ENCODE measurements at regions not wholly inside any gene's neighbourhood (a gene's known extent, or its start where the extent isn't known, plus 50 kb on each side); places are given as distances from the start of the nearest gene placed in this dataset.

GRCh38 chr11:97865424-97866012, 1155.2 kb upstream of the CNTN5 start:
- ATAC-seq: no peak

GRCh38 chr11:97871816-97872215, 1148.9 kb upstream of the CNTN5 start:
- Mint-ChIP-seq H3K4me3 (no peak overlapping the region), H3K36me3 (peaks cover 12% of the 10 kb centered on the region), H3K27ac (no peak overlapping the region), H3K27me3 (no peaks in the 10 kb centered on the region), H3K4me1 (ENCODE audit: low read depth in 2 of 2) (no peaks in the 10 kb centered on the region), H3K9me3 (peaks cover 15% of the 10 kb centered on the region)
- ATAC-seq (no peak), DNase-seq (ENCODE audit: low spot score) (no peak)

More at GRCh38 chr11:97865424-97866012, 1155.2 kb upstream of the CNTN5 start:
- Mint-ChIP-seq H3K36me3 (peaks cover 10% of the 10 kb centered on the region), H3K9me3 (peaks cover 23% of the 10 kb centered on the region), H3K27me3 (no peaks in the 10 kb centered on the region), H3K4me1 (ENCODE audit: low read depth in 2 of 2) (no peaks in the 10 kb centered on the region), H3K27ac (no peak overlapping the region), H3K4me3 (no peak overlapping the region)
- no peak for DNase-seq (ENCODE audit: low spot score)

- no peak overlapping the region for H3K27ac Mint-ChIP-seq
- peaks cover 8% of the 10 kb centered on the region for H3K36me3 Mint-ChIP-seq
- no peaks in the 10 kb centered on the region for H3K27me3 Mint-ChIP-seq
- DNase-seq (ENCODE audit: low spot score) (no peak), ATAC-seq (no peak)
- peaks cover 16% of the 10 kb centered on the region for H3K9me3 Mint-ChIP-seq
- H3K4me3 Mint-ChIP-seq: no peak overlapping the region
- H3K4me1 Mint-ChIP-seq (ENCODE audit: low read depth in 2 of 2): no peaks in the 10 kb centered on the region
These were observed 1140.5 kb upstream of the CNTN5 start for GRCh38 chr11:97880209-97880608.

- Mint-ChIP-seq H3K4me3 (no peak overlapping the region), H3K36me3 (peaks cover 8% of the 10 kb centered on the region), H3K27me3 (no peaks in the 10 kb centered on the region), H3K9me3 (peaks cover 19% of the 10 kb centered on the region), H3K27ac (no peak overlapping the region), H3K4me1 (ENCODE audit: low read depth in 2 of 2) (no peaks in the 10 kb centered on the region)
- ATAC-seq: no peak
- no peak for DNase-seq (ENCODE audit: low spot score)
These were observed 1137.7 kb upstream of the CNTN5 start for GRCh38 chr11:97883086-97883485.

- ATAC-seq: no peak
- Mint-ChIP-seq H3K27ac (no peak overlapping the region), H3K27me3 (no peaks in the 10 kb centered on the region), H3K36me3 (peaks cover 4% of the 10 kb centered on the region), H3K4me1 (ENCODE audit: low read depth in 2 of 2) (no peaks in the 10 kb centered on the region), H3K4me3 (no peak overlapping the region), H3K9me3 (peaks cover 10% of the 10 kb centered on the region)
- no peak for DNase-seq (ENCODE audit: low spot score)
These were observed 1132.1 kb upstream of the CNTN5 start for GRCh38 chr11:97888641-97889040.

- Mint-ChIP-seq H3K36me3 (no peaks in the 10 kb centered on the region), H3K27ac (no peak overlapping the region), H3K27me3 (no peaks in the 10 kb centered on the region), H3K4me1 (ENCODE audit: low read depth in 2 of 2) (no peaks in the 10 kb centered on the region), H3K4me3 (no peak overlapping the region), H3K9me3 (peaks cover 9% of the 10 kb centered on the region)
- DNase-seq (ENCODE audit: low spot score) (no peak), ATAC-seq (no peak)
These were observed 1130.3 kb upstream of the CNTN5 start for GRCh38 chr11:97890466-97890865.

GRCh38 chr11:97893612-97894011, 1127.1 kb upstream of the CNTN5 start:
- Mint-ChIP-seq H3K36me3 (peaks cover 4% of the 10 kb centered on the region), H3K4me1 (ENCODE audit: low read depth in 2 of 2) (no peaks in the 10 kb centered on the region), H3K27me3 (no peaks in the 10 kb centered on the region), H3K27ac (no peak overlapping the region), H3K9me3 (peaks cover 9% of the 10 kb centered on the region), H3K4me3 (no peak overlapping the region)
- ATAC-seq (no peak), DNase-seq (ENCODE audit: low spot score) (no peak)

GRCh38 chr11:97894978-97895377, 1125.8 kb upstream of the CNTN5 start:
- Mint-ChIP-seq H3K4me1 (ENCODE audit: low read depth in 2 of 2) (no peaks in the 10 kb centered on the region), H3K27me3 (no peaks in the 10 kb centered on the region), H3K9me3 (peaks cover 13% of the 10 kb centered on the region), H3K27ac (no peak overlapping the region), H3K4me3 (no peak overlapping the region), H3K36me3 (peaks cover 7% of the 10 kb centered on the region)
- ATAC-seq: no peak
- no peak for DNase-seq (ENCODE audit: low spot score)

GRCh38 chr11:97895572-97895971, 1125.2 kb upstream of the CNTN5 start:
- Mint-ChIP-seq H3K27me3 (no peaks in the 10 kb centered on the region), H3K4me1 (ENCODE audit: low read depth in 2 of 2) (no peaks in the 10 kb centered on the region), H3K27ac (no peak overlapping the region), H3K9me3 (peaks cover 13% of the 10 kb centered on the region), H3K4me3 (no peak overlapping the region), H3K36me3 (peaks cover 7% of the 10 kb centered on the region)
- no peak for DNase-seq (ENCODE audit: low spot score)
- no peak for ATAC-seq

GRCh38 chr11:97902828-97903227, 1117.9 kb upstream of the CNTN5 start:
- H3K4me1 Mint-ChIP-seq (ENCODE audit: low read depth in 2 of 2): no peaks in the 10 kb centered on the region
- peaks cover 18% of the 10 kb centered on the region for H3K9me3 Mint-ChIP-seq

GRCh38 chr11:97905101-97905500, 1115.6 kb upstream of the CNTN5 start:
- no peak overlapping the region for H3K4me3 Mint-ChIP-seq
- H3K9me3 Mint-ChIP-seq: peaks cover 14% of the 10 kb centered on the region
- no peaks in the 10 kb centered on the region for H3K4me1 Mint-ChIP-seq (ENCODE audit: low read depth in 2 of 2)

More at GRCh38 chr11:97902828-97903227, 1117.9 kb upstream of the CNTN5 start:
- H3K27ac Mint-ChIP-seq: no peak overlapping the region
- H3K4me3 Mint-ChIP-seq: no peak overlapping the region
- DNase-seq (ENCODE audit: low spot score) (no peak), ATAC-seq (no peak)
- no peaks in the 10 kb centered on the region for H3K27me3 Mint-ChIP-seq
- H3K36me3 Mint-ChIP-seq: peaks cover 14% of the 10 kb centered on the region

GRCh38 chr11:97905671-97906070, 1115.1 kb upstream of the CNTN5 start:
- Mint-ChIP-seq H3K4me3 (no peak overlapping the region), H3K9me3 (peaks cover 14% of the 10 kb centered on the region), H3K4me1 (ENCODE audit: low read depth in 2 of 2) (no peaks in the 10 kb centered on the region), H3K27ac (no peak overlapping the region), H3K27me3 (no peaks in the 10 kb centered on the region), H3K36me3 (peaks cover 7% of the 10 kb centered on the region)
- ATAC-seq (no peak), DNase-seq (ENCODE audit: low spot score) (no peak)

More at GRCh38 chr11:97905101-97905500, 1115.6 kb upstream of the CNTN5 start:
- DNase-seq (ENCODE audit: low spot score): no peak
- ATAC-seq: no peak
- H3K27ac Mint-ChIP-seq: no peak overlapping the region
- H3K36me3 Mint-ChIP-seq: peaks cover 7% of the 10 kb centered on the region
- no peaks in the 10 kb centered on the region for H3K27me3 Mint-ChIP-seq

GRCh38 chr11:97908354-97908753, 1112.4 kb upstream of the CNTN5 start:
- peaks cover 7% of the 10 kb centered on the region for H3K36me3 Mint-ChIP-seq
- no peaks in the 10 kb centered on the region for H3K4me1 Mint-ChIP-seq (ENCODE audit: low read depth in 2 of 2)
- H3K9me3 Mint-ChIP-seq: peaks cover 14% of the 10 kb centered on the region
- ATAC-seq (no peak), DNase-seq (ENCODE audit: low spot score) (no peak)
- H3K4me3 Mint-ChIP-seq: no peak overlapping the region
- no peak overlapping the region for H3K27ac Mint-ChIP-seq
- H3K27me3 Mint-ChIP-seq: no peaks in the 10 kb centered on the region

- ATAC-seq: no peak
- H3K9me3 Mint-ChIP-seq: peaks cover 12% of the 10 kb centered on the region
- no peak overlapping the region for H3K27ac Mint-ChIP-seq
- H3K36me3 Mint-ChIP-seq: peaks cover 7% of the 10 kb centered on the region
- DNase-seq (ENCODE audit: low spot score): no peak
- H3K4me3 Mint-ChIP-seq: no peak overlapping the region
- no peaks in the 10 kb centered on the region for H3K4me1 Mint-ChIP-seq (ENCODE audit: low read depth in 2 of 2)
- no peaks in the 10 kb centered on the region for H3K27me3 Mint-ChIP-seq
These were observed 1110.9 kb upstream of the CNTN5 start for GRCh38 chr11:97909614-97910399.
